NCI-H774 (cell line): ENCODE measurements at regions not wholly inside any gene's neighbourhood (a gene's known extent, or its start where the extent isn't known, plus 50 kb on each side); places are given as distances from the start of the nearest gene placed in this dataset.

Experiments
- DNase-seq: peaks from one replicate; lab custom pipeline; 2025; lab: John Stamatoyannopoulos, UW

DNA sequence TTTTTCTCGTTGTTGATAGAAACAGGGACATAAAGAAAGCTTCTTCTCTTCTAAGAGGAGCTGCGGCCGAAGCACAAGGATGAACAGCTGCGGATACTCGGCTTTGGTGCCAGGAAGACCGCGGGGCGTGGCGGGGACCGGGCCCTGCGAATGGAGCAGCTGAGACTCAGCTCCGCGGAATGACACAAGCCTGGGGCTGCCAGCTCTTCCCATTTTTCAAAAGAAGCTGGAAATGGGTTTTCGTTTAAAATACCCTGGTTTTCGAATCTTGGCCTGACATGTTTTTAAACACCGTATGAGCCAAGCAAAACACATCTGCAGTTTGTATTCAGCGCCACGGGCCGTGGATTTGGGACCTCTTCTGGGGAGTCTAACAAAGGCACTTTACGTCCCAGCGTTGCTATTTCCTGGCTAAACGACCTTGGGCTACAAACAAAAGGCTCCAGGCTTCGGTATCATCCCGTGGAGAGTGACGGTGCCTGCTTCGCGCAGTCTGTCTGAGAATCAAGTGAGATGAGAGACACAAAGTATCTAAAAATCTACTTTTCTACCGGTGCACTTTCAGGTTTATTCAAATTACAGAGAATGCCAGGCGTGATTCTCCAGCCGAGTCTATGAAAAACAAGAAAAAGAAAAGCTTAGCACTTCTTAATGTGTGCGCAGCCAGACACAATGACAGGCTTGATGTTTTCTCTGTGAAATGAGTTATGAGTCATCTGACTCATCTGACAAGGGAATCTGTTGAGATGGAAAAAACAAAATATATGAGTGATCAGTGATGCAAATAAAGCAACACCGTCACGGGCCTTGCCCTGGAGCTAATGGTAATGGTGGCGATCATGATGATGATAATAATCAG, 114.0 kb upstream of the TMEM132D start:
- no peak for DNase-seq

GRCh38 chr12:130018614-130019013, 114.8 kb upstream of the TMEM132D start:
- no peak for DNase-seq

- DNase-seq: peak; percentile 37
Observed at GRCh38 chr12:130026608-130027176, 122.9 kb upstream of the TMEM132D start.

DNA sequence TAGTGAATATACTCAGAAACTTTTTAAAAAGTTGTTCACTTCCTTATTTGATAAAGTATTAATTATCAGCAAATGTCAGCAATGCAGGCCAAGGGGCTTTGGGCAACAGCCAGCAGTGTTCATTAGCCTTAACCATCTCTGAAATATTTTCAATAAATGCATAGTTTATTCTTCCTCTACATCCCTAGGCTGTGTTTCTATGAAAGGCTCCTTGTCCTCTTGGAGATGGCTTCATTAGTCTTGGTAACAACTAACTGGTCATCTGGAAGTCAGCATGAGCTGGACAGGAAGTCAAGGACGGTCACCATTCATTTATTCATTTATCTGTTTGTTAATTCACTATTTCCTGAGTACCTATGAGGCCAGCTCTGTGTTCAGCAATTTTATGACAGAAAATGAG, 124.0 kb upstream of the TMEM132D start:
- DNase-seq: no peak

DNA sequence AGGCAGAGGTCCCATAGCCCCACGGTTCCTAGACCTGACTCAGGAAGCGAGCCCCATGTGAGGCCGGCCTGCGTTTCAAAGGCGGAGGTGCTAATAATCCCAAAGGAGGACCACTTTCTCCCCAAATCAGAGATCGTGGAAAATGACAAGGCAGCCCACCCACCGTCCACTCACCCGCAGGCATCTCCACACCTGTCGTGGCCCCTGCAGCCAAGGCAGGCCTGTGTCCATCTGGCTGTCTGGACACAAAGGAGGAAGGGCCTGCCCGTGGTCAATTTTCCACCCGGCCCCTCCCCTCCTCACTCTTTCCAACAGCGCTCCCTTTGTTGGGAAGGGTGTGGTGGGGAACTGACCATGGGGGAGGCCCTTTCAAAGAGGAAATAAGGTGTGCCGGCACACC, 125.3 kb upstream of the TMEM132D start:
- no peak for DNase-seq

- no peak for DNase-seq
Observed at GRCh38 chr12:130031041-130031440, 127.2 kb upstream of the TMEM132D start.

DNA sequence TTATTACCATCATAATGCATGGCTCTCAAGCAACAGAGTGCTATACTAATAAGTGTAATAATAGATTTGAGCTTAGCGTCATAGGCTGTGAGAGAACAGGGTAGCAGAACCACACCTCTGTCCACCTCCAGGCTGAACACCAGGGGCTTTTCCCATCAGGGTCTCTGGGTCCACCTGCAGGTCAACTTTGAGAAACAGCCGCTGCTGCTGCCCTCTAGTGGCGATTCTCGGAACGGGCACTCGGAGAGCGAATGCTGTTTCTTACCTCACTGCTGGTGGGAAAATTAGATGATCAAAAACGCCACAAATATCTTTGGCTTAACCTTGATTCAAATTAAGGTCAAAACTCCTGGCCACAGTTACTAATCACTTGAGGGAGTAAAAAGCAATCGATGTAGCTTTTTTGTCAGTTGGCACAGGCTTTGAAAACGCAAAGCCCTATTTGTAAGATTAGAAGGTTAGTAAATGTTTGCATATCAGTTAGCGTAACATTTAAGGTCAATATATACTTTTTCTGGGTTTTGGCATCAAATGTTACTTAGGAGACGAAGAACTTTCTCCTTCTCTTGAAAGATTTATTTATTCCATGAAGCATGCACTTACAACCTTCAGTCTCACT, 127.9 kb upstream of the TMEM132D start:
- DNase-seq: peak; percentile 28

DNA sequence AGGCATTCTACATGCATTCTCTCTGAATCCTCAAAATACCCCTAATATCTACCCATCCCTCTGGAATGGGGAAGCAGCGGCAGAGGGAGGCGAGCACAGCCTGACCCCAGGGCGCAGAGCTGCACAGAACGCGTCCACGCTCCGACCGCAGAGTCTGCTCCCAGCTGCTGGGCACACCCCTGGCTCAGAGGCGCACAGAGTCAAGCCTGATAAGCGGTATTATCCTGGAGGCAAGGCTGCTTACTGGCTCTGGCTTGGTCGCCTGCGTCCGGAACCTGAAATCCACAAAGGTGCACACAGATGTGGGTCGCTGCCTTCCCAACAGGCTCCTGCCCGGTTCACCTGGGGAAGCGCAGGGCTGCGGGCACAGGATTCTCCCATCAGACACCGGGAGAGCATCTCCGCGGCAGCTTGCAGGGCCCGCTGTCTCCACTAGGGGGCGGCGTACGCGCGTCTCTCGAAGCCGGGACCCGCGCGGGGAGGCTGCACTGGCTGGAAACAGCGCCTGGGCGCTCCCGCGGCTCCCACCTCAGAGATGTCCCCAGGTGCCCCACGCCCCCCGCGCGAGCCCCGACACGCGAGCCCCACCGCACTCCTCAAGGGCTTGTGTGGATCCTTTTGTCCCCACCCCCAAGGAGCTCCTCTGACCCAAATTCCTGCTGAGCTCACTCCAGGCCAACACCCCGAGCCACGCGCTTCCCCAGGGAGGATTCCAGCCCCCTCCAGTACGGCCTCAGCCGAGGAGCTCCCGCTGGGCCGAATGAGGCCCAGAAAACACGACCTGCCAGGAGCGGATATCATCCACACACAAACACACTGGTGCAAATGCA, 120.1 kb upstream of the FZD10 start:
- DNase-seq: peak; percentile 13

DNA sequence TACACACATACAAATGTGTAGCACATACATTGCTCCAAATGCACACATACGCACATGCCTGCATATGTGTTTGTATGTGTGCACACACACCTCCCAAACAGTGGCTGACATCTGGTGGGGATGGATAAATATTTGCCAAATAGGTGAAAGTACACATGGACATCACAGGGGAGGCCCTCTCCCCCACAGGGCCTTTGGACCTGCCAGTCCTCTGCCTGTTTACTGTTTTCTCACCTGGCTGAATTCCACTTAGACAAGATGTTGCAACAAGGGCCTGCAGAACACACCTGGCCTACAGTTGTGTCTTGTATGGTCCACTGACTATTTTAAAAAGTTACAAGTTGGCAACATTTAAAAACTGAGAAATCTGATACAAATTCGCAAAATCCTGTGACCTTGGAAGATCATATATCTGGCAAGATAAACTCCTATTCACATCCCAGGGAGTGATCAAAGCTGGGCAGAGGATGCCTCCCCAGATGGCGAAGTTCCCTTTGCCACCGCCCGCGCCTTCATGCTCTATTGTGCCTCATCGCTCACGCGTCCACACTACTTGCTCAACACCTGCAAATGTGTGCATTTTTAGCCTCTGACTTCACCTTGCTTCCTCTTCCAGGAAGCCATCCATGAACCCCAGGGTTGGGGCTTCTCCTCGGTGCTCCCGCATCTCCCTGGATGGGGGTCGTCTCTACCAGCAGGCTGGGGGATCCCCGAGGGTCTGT, 118.4 kb upstream of the FZD10 start:
- DNase-seq: peak; percentile 14

- DNase-seq: peak; percentile 62
Observed at GRCh38 chr12:130044991-130045621, 117.2 kb upstream of the FZD10 start.

DNA sequence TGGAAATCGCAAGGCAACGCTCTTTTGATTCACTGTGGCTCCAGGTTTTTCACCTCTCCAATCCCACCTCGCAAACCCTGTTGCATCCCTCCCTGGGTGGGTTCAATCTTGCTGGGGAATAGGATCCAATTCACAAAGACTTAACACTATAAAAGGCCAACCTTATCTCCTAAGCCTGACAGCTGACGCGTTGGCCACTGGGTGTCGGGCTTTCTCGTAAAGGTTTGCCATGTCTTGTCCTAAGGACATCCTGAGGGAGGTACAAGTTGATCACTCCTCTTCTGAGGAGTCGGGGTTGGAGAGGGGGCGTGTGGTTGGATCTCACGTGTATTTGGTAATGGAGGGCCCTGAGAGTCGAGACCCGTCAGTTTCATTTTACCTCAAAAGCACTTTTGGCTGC, 112.6 kb upstream of the FZD10 start:
- DNase-seq: no peak

DNA sequence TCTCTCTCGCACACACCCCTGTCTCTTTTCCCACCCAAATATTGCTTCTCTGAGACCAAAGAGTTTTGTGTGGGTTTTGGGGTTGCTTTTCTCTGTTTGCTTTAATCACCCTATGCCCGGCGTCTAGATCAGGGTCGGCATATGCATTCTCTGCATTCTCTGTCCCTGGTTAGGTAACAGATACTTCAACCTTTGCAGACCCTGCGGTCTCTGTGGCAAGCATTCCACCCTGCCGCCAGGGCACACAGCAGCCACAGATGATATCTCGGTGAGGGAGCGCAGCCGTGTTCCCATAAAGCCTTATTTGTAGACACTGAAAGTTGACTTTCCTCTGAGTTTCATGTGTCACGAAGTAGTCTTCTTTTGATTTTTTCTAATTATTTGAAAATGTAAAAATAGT, 110.4 kb upstream of the FZD10 start:
- DNase-seq: no peak

DNA sequence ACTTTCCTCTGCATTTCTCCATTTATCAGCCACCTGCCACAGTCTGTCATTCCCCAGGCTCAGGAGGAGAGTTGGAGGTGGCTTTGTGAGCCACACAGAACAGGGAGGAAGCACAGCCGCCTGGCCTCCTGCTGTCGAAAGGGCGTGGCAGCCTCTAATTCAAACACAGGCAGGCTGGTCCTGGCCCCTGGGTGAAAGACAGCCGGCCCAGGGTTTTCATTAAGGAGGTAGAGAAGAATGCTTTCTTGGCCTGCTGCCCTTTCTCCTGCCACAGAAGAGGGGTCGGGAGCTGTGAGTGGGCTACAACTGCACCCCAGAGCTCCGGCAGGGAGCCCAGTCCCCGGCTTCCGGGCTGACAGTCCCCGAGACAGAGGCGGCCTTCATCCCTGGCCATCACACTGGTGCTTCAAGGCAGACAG, 108.6 kb upstream of the FZD10 start:
- DNase-seq: no peak

DNA sequence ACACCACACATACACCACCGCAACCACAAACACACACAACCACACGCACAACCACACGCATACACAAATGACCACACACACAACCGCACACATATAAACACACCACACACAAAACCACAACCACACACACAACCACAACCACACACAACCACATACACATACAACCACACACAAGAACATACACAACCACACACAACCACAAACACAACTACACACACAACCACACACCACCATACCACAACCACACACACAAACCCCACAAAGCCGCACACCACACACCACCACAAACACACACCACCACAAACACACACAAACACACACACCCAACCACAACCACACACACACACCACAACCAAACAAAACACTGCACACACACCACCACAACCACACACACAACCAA, 107.5 kb upstream of the FZD10 start:
- DNase-seq: no peak

- DNase-seq: no peak
Observed at GRCh38 chr12:130058926-130059472, 103.3 kb upstream of the FZD10 start.

DNA sequence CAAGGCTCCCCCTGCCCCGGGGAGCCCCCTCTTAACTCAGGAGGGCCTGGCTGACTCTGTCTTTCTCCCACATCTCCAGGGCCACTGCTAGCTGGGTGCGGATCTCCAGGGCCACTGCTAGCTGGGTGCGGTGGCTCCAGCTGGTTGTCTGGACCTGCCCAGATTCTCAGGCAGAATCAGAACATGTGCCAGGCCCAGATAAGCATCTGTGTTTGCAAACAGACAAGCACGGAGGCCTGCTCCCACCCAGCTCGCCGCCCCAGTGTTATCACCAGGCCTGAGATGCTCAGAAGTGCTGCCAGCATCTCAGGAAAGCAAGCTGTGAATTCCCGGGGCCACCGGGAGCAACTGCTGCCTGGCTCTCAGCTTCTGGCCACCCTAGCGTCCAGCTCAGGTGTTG, 98.4 kb upstream of the FZD10 start:
- DNase-seq: no peak

DNA sequence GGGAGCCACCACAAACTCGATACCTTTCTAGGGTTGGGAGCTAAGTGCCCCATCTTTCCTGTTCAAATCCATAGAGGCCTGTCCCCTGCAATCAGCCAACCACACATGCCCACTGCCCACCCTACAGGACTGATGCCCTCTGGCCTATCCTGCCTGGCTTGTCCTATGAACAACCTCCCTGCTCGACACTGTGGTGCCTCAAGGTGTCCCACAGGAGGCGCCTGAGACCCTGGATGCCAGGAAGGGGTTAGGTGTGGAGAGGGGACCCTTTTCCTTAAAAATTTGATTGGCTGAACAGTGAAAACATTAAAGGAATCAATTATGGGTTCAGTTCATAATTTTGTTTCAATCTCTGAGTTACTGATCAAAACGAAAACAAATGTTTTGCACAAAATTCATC, 97.3 kb upstream of the FZD10 start:
- no peak for DNase-seq

DNA sequence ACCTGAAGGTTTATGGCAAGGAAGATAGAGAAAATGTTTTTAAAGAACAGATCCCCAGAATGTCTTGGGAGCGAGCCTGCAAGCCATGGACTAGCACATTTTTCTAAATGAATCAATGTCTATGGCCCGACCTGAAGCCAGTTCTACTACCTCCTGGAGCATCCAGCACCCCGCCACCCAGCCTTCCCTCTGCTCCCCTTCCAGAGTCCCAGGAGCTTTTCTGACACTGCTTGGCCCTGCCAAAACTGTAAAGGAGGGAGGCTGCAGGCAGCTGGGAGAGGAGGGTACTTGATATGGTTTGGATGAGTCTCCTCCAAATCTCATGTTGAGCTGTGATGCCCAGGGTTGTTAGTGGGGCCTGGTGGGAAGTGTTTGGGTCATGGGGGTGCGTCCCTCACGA, 95.5 kb upstream of the FZD10 start:
- DNase-seq: no peak

DNA sequence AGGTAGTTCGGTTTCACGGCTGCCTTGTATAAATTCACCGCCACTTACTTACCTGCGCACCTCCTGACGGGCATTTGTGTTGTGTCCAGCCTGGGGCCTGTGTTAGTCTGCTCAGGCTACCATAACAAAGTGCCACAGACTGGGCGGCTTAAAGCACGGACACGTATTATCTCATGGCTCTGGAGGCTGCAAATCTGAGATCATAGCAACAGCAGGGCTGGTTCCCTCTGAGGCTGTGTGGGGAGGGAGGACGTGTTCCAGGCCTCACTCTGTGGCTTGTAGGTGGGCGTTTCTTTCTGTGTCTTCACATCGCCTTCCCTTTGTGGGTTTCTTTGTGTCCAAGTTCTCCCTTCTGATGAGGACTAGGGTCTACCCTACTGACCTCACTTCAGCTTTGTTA, 93.5 kb upstream of the FZD10 start:
- DNase-seq: no peak

DNA sequence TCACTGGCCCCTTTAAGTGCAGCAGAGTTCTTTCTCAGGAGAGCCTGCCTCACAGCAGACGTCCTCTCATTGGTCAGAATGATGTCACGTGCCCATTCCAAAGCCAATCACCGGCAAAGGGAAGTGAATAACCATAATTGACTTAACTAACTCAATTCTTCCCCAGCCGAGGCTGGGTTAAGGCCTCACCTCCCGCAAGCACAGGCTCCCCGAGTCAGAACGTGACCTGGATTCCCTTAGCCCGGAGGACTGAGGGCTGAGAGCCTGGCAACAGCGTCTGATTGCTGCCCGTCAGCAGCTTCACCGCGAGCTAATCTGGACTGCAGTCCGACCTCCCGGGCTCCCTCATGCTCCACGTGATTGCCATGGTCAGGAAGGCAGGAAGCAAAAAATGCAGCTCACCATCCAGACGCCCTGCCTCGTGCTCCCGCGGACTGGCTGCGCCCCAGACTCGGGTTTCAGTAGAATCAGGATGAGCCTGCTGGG, 92.1 kb upstream of the FZD10 start:
- no peak for DNase-seq

DNA sequence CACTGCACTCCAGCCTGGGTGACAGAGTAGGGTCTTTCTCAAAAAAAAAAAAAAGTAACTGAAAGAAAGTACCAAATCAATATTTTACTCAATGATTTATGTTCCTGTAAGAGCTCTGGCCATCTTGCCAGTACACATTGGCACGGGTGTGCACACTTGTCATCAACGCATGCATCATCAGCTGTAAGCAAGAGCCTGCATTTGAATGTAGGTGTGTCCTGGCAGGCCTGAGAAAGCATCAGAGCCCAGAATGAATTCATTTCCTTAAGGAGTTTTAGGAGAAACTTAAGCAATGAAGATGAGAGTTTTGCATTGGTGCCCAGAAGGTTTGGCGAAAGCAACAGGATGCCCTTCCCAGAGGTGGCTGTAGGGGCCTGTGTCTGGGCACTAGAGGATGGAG, 88.5 kb upstream of the FZD10 start:
- DNase-seq: no peak
